ENCODE measurements at regions not wholly inside any gene's neighbourhood (a gene's known extent, or its start where the extent isn't known, plus 50 kb on each side); places are given as distances from the start of the nearest gene placed in this dataset.

DNA sequence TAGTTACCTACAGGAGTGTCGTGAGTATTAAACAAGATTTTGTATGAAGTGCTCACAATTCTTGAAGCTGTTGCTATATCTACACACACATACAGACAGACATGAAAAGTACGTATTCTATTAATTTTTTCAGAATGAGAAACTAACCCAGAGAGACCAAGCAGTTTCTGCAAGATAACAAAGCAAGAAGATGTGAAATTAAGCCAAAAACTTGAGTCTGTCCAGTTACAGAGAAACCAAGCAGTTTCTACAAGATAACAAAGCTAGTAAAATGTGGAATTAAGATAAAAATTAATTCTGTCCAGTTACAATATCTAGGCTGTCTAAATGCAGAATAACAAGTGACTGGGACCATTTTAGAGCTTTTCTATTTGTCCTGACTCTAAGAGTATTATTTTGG is 132.4 kb downstream of the ALG10B start:
- DNase-seq (ENCODE audit: extremely low spot score, unreplicated experiment), result no peak
- H3K9me3 Mint-ChIP-seq, result no peaks in the 10 kb centered on the region
- TF ChIP-seq, protein P1, sequence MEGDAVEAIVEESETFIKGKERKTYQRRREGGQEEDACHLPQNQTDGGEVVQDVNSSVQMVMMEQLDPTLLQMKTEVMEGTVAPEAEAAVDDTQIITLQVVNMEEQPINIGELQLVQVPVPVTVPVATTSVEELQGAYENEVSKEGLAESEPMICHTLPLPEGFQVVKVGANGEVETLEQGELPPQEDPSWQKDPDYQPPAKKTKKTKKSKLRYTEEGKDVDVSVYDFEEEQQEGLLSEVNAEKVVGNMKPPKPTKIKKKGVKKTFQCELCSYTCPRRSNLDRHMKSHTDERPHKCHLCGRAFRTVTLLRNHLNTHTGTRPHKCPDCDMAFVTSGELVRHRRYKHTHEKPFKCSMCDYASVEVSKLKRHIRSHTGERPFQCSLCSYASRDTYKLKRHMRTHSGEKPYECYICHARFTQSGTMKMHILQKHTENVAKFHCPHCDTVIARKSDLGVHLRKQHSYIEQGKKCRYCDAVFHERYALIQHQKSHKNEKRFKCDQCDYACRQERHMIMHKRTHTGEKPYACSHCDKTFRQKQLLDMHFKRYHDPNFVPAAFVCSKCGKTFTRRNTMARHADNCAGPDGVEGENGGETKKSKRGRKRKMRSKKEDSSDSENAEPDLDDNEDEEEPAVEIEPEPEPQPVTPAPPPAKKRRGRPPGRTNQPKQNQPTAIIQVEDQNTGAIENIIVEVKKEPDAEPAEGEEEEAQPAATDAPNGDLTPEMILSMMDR (conservative IDR thresholded peaks at IDR 0.05), result no peak
- no peaks in the 10 kb centered on the region for H3K36me3 Mint-ChIP-seq
- no peaks in the 10 kb centered on the region for H3K4me1 Mint-ChIP-seq (ENCODE audit: unreplicated experiment)
- H3K27me3 Mint-ChIP-seq, result no peaks in the 10 kb centered on the region
- H3K4me3 Mint-ChIP-seq, result no peak overlapping the region
- H3K27ac Mint-ChIP-seq, result no peak overlapping the region

- no peak overlapping the region for H3K27ac Mint-ChIP-seq
- no peaks in the 10 kb centered on the region for H3K9me3 Mint-ChIP-seq
- DNase-seq (ENCODE audit: extremely low spot score, unreplicated experiment), result no peak
- TF ChIP-seq, protein P1 (conservative IDR thresholded peaks at IDR 0.05), result no peak
- H3K27me3 Mint-ChIP-seq, result no peaks in the 10 kb centered on the region
- no peak overlapping the region for H3K4me3 Mint-ChIP-seq
- H3K36me3 Mint-ChIP-seq, result no peaks in the 10 kb centered on the region
- no peaks in the 10 kb centered on the region for H3K4me1 Mint-ChIP-seq (ENCODE audit: unreplicated experiment)
These were observed 140.1 kb downstream of the ALG10B start for GRCh38 chr12:38456537-38457120.

GRCh38 chr12:38465020-38465419 is 148.4 kb downstream of the ALG10B start:
- TF ChIP-seq, protein P1 (conservative IDR thresholded peaks at IDR 0.05), result no peak
- Mint-ChIP-seq H3K27ac (no peak overlapping the region), H3K9me3 (no peaks in the 10 kb centered on the region), H3K27me3 (no peaks in the 10 kb centered on the region), H3K4me3 (no peak overlapping the region), H3K36me3 (no peaks in the 10 kb centered on the region), H3K4me1 (ENCODE audit: unreplicated experiment) (no peaks in the 10 kb centered on the region)
- no peak for DNase-seq (ENCODE audit: extremely low spot score, unreplicated experiment)

DNA sequence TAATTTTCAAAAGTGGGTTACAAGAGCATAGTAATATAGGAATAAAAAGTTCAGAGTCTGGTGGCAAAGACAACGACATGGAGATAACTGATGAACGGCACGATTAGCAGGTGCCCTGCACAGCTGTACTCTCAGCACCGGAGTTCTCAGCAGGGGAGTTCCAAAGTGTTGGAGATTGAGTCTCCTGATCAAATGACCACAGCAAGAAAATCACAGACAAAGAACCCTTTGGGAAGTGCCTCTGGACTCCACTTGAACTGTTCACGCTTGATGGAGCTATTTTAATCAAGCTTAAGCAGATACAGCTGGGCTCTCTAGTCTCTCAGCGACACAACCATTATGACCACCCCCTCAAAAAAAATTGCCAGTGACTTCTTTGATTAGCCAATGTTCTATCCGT is 153.1 kb downstream of the ALG10B start:
- Mint-ChIP-seq H3K27me3 (no peaks in the 10 kb centered on the region), H3K4me1 (ENCODE audit: unreplicated experiment) (no peaks in the 10 kb centered on the region), H3K9me3 (no peaks in the 10 kb centered on the region), H3K4me3 (no peak overlapping the region), H3K36me3 (no peaks in the 10 kb centered on the region), H3K27ac (no peak overlapping the region)
- TF ChIP-seq, protein P1 (conservative IDR thresholded peaks at IDR 0.05), result no peak
- no peak for DNase-seq (ENCODE audit: extremely low spot score, unreplicated experiment)

GRCh38 chr12:38477340-38478090 is 160.9 kb downstream of the ALG10B start:
- no peak overlapping the region for H3K27ac Mint-ChIP-seq
- no peaks in the 10 kb centered on the region for H3K9me3 Mint-ChIP-seq
- DNase-seq (ENCODE audit: extremely low spot score, unreplicated experiment), result no peak
- H3K4me3 Mint-ChIP-seq, result no peak overlapping the region
- TF ChIP-seq, protein P1 (conservative IDR thresholded peaks at IDR 0.05), result no peak
- H3K4me1 Mint-ChIP-seq (ENCODE audit: unreplicated experiment), result no peaks in the 10 kb centered on the region
- no peaks in the 10 kb centered on the region for H3K27me3 Mint-ChIP-seq
- no peaks in the 10 kb centered on the region for H3K36me3 Mint-ChIP-seq

Data from type B pancreatic cell (in vitro differentiated cells).